ENCODE measurements at regions not wholly inside any gene's neighbourhood (a gene's known extent, or its start where the extent isn't known, plus 50 kb on each side); places are given as distances from the start of the nearest gene placed in this dataset.

GRCh38 chr5:167050568-167051401 lies 1240.7 kb upstream of the WWC1 start:
- H3K4me3 ChIP-seq (ENCODE audit: insufficient read depth, low read depth, low read length) = no peak overlapping the region
- no peak overlapping the region for H3K27ac ChIP-seq (ENCODE audit: insufficient read depth, low read depth, low read length, poor library complexity, severe bottlenecking)
- H3K27me3 ChIP-seq (ENCODE audit: control insufficient read depth, insufficient read depth, low read length, poor library complexity, severe bottlenecking) = no peaks in the 10 kb centered on the region
- H3K4me1 ChIP-seq (ENCODE audit: control insufficient read depth, insufficient read depth, low read length) = no peaks in the 10 kb centered on the region
- H3K9me3 ChIP-seq (ENCODE audit: control insufficient read depth, low read length) = no peaks in the 10 kb centered on the region
- no peaks in the 10 kb centered on the region for H3K36me3 ChIP-seq (ENCODE audit: control insufficient read depth, insufficient read depth, low read length)
- WGBS, 2 experiments = 77 to 80% methylated on average over 8 of the region's 8 CpGs

DNA sequence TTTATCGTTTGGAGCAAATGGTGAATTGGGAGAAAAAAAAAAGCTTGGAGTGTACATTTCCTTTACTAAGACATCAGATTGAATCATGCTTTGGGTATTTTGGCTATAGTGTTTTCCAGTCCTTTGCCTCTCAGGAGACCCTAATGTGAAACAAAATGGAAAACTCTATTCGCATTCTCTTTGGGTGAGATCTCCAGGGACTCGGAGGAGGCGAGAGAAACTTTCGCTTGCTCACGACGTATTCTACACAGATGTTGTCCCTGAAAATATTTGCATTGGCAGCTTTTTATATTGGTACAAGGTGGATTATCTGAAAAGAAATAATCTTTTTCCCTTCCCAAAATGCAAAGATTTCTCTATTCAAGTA lies 1240.1 kb upstream of the WWC1 start:
- Histone ChIP-seq H3K27ac (ENCODE audit: insufficient read depth, low read depth, low read length, poor library complexity, severe bottlenecking) (no peak overlapping the region), H3K4me1 (ENCODE audit: control insufficient read depth, insufficient read depth, low read length) (no peaks in the 10 kb centered on the region), H3K27me3 (ENCODE audit: control insufficient read depth, insufficient read depth, low read length, poor library complexity, severe bottlenecking) (no peaks in the 10 kb centered on the region), H3K9me3 (ENCODE audit: control insufficient read depth, low read length) (no peaks in the 10 kb centered on the region), H3K36me3 (ENCODE audit: control insufficient read depth, insufficient read depth, low read length) (no peaks in the 10 kb centered on the region), H3K4me3 (ENCODE audit: insufficient read depth, low read depth, low read length) (no peak overlapping the region)
- 93 to 96% methylated on average over 7 of the region's 7 CpGs for WGBS, 2 experiments

DNA sequence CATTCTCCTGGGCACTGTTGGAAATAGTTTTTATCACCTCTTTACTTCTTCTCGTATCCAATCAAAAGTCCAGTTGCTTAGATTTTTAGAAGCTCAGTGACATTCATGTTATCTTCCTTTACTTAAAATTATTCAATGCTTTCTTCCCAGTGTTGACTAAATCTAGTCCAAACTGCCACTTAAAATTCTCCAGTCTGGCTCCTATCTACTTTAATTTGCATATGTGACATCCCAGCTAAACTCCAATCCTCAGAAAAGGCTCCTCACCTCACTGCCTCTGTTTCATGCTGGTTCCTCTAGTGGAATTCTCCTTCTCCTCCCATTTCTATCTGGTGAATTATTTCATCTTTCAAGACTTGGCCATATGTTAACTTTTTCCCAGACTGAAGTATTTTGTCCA lies 1238.7 kb upstream of the WWC1 start:
- H3K9me3 ChIP-seq (ENCODE audit: control insufficient read depth, low read length) = no peaks in the 10 kb centered on the region
- H3K4me3 ChIP-seq (ENCODE audit: insufficient read depth, low read depth, low read length) = no peak overlapping the region
- no peaks in the 10 kb centered on the region for H3K36me3 ChIP-seq (ENCODE audit: control insufficient read depth, insufficient read depth, low read length)
- no peaks in the 10 kb centered on the region for H3K27me3 ChIP-seq (ENCODE audit: control insufficient read depth, insufficient read depth, low read length, poor library complexity, severe bottlenecking)
- H3K4me1 ChIP-seq (ENCODE audit: control insufficient read depth, insufficient read depth, low read length) = no peaks in the 10 kb centered on the region
- WGBS, 2 experiments = 91 to 96% methylated on average over 1 of the region's 1 CpG
- H3K27ac ChIP-seq (ENCODE audit: insufficient read depth, low read depth, low read length, poor library complexity, severe bottlenecking) = no peak overlapping the region

DNA sequence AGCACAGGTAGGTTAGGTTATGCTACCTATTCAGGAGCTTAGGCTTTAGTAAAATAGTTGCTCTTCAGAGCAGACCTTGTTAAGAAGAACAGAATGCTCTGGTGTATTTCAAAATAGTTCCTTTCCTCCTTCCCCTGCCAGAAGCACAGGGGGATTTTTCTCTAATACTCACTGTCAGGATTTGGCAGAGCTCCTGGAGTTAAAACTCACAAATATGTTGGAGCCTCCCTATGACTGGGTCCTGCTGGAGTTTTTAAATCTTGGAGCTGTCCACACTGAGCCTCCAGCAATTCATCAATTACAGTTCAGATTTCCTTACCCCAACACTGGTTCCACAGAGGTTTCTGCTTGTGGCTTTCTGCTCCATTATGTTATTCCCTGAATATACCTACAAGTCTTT lies 1233.8 kb upstream of the WWC1 start:
- Histone ChIP-seq H3K9me3 (ENCODE audit: control insufficient read depth, low read length) (no peaks in the 10 kb centered on the region), H3K4me1 (ENCODE audit: control insufficient read depth, insufficient read depth, low read length) (no peaks in the 10 kb centered on the region), H3K36me3 (ENCODE audit: control insufficient read depth, insufficient read depth, low read length) (no peaks in the 10 kb centered on the region), H3K27me3 (ENCODE audit: control insufficient read depth, insufficient read depth, low read length, poor library complexity, severe bottlenecking) (no peaks in the 10 kb centered on the region), H3K27ac (ENCODE audit: insufficient read depth, low read depth, low read length, poor library complexity, severe bottlenecking) (no peak overlapping the region), H3K4me3 (ENCODE audit: insufficient read depth, low read depth, low read length) (no peak overlapping the region)

GRCh38 chr5:167061695-167062094 lies 1229.8 kb upstream of the WWC1 start:
- H3K27ac ChIP-seq (ENCODE audit: insufficient read depth, low read depth, low read length, poor library complexity, severe bottlenecking) = no peak overlapping the region
- H3K4me1 ChIP-seq (ENCODE audit: control insufficient read depth, insufficient read depth, low read length) = peaks cover 22% of the 10 kb centered on the region
- H3K36me3 ChIP-seq (ENCODE audit: control insufficient read depth, insufficient read depth, low read length) = no peaks in the 10 kb centered on the region
- H3K4me3 ChIP-seq (ENCODE audit: insufficient read depth, low read depth, low read length) = no peak overlapping the region
- no peaks in the 10 kb centered on the region for H3K27me3 ChIP-seq (ENCODE audit: control insufficient read depth, insufficient read depth, low read length, poor library complexity, severe bottlenecking)
- WGBS, 2 experiments = 73 to 79% methylated on average over 4 of the region's 4 CpGs
- no peaks in the 10 kb centered on the region for H3K9me3 ChIP-seq (ENCODE audit: control insufficient read depth, low read length)

DNA sequence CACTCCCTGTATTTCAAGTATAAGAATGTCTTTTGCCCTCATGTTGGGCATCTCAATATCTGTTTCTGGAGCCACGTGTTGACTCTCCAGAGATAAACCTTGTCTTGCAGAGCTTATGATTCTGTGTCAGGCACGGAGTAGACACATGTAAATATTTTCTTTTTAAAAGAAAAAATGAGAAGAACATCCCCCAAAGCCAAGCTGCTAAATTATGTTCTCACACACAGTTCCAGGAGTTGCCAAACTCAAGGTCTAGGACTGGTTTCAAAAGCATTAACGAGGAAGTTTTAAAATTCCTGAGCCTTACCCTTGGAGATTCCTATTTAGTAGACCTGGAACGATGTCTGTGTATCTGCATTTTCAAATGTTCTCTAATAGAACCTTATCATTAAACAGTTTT lies 1228.3 kb upstream of the WWC1 start:
- no peak overlapping the region for H3K27ac ChIP-seq (ENCODE audit: insufficient read depth, low read depth, low read length, poor library complexity, severe bottlenecking)
- no peaks in the 10 kb centered on the region for H3K27me3 ChIP-seq (ENCODE audit: control insufficient read depth, insufficient read depth, low read length, poor library complexity, severe bottlenecking)
- H3K9me3 ChIP-seq (ENCODE audit: control insufficient read depth, low read length) = no peaks in the 10 kb centered on the region
- WGBS, 2 experiments = 86 to 94% methylated on average over 4 of the region's 4 CpGs
- H3K4me1 ChIP-seq (ENCODE audit: control insufficient read depth, insufficient read depth, low read length) = peaks cover 22% of the 10 kb centered on the region
- no peak overlapping the region for H3K4me3 ChIP-seq (ENCODE audit: insufficient read depth, low read depth, low read length)
- no peaks in the 10 kb centered on the region for H3K36me3 ChIP-seq (ENCODE audit: control insufficient read depth, insufficient read depth, low read length)

DNA sequence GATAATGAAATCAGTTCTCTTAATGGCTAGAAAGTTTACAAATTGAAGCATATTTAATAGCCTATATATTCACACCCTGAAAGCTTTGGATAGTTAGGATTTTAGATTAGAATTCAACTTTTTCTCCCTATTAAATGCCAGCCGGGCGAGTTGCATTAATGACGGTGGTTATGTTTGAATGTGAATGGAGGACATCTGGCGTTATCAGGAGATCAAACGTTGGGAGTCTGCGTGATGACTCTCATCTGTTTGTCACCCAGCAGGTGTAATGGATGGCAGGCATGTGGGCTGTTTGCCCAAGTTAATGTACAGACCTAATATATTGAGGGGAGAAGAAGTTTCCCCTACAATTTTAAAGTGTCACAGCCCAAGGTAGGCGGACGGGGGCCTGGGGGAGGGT lies 1227.7 kb upstream of the WWC1 start:
- WGBS, 2 experiments = 72 to 77% methylated on average over 8 of the region's 8 CpGs
- H3K9me3 ChIP-seq (ENCODE audit: control insufficient read depth, low read length) = no peaks in the 10 kb centered on the region
- no peak overlapping the region for H3K4me3 ChIP-seq (ENCODE audit: insufficient read depth, low read depth, low read length)
- no peaks in the 10 kb centered on the region for H3K36me3 ChIP-seq (ENCODE audit: control insufficient read depth, insufficient read depth, low read length)
- H3K27ac ChIP-seq (ENCODE audit: insufficient read depth, low read depth, low read length, poor library complexity, severe bottlenecking) = peak overlapping the region; percentile 64
- no peaks in the 10 kb centered on the region for H3K27me3 ChIP-seq (ENCODE audit: control insufficient read depth, insufficient read depth, low read length, poor library complexity, severe bottlenecking)
- H3K4me1 ChIP-seq (ENCODE audit: control insufficient read depth, insufficient read depth, low read length) = peaks cover 22% of the 10 kb centered on the region

DNA sequence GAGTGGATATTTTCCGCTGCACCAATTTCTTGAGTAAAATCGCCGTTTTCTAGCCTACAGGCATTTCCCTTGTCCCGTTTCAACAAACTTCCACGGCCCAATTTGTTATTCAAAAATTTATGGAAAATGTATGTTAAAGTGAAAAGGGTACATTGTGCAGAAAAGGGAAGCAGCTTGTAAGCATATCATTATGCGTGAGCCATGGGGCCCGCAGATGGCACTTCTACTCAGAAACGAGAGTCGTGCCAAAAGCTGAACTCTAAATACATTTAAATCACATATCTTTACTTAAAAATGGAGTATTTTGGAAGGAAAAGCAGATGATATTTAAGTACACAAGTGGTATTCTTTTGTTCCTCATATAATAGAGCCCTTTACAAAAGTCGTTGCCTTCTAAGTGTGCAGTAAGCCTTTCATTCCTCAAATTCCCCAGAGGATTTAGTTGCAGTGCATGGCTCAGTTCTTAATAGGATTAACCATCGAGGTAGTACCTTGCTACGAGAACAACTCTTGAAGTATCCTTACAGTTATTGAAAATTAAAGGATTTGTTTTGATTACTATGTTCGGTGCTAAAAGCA lies 1227.2 kb upstream of the WWC1 start:
- Histone ChIP-seq H3K27me3 (ENCODE audit: control insufficient read depth, insufficient read depth, low read length, poor library complexity, severe bottlenecking) (no peaks in the 10 kb centered on the region), H3K4me1 (ENCODE audit: control insufficient read depth, insufficient read depth, low read length) (peaks cover 22% of the 10 kb centered on the region), H3K9me3 (ENCODE audit: control insufficient read depth, low read length) (no peaks in the 10 kb centered on the region), H3K27ac (ENCODE audit: insufficient read depth, low read depth, low read length, poor library complexity, severe bottlenecking) (peak overlapping the region; percentile 64), H3K4me3 (ENCODE audit: insufficient read depth, low read depth, low read length) (no peak overlapping the region), H3K36me3 (ENCODE audit: control insufficient read depth, insufficient read depth, low read length) (no peaks in the 10 kb centered on the region)
- WGBS, 2 experiments = 62 to 66% methylated on average over 11 to 12 of the region's 13 CpGs

DNA sequence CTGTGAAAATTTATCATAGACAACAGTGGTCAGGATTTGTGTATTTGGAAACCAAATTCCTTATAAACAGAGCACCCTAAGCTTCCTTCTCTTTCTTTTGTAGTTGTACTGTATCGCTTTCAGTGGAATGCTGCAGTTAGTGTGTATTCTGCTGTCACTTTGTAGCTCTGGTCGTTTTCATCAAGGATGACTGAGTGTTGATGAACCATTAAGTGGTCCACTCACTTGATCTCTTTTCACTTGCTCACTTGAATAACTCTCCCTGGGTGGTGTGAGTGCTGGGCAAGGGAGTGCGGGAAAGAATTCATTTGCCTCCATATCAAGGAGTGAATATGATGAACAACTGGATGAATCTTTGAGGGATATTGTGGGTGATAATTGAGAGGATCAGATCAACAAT lies 1225.7 kb upstream of the WWC1 start:
- Histone ChIP-seq H3K4me3 (ENCODE audit: insufficient read depth, low read depth, low read length) (no peak overlapping the region), H3K9me3 (ENCODE audit: control insufficient read depth, low read length) (no peaks in the 10 kb centered on the region), H3K36me3 (ENCODE audit: control insufficient read depth, insufficient read depth, low read length) (no peaks in the 10 kb centered on the region), H3K4me1 (ENCODE audit: control insufficient read depth, insufficient read depth, low read length) (peaks cover 22% of the 10 kb centered on the region), H3K27ac (ENCODE audit: insufficient read depth, low read depth, low read length, poor library complexity, severe bottlenecking) (no peak overlapping the region), H3K27me3 (ENCODE audit: control insufficient read depth, insufficient read depth, low read length, poor library complexity, severe bottlenecking) (no peaks in the 10 kb centered on the region)
- WGBS, 2 experiments = 64 to 65% methylated on average over 3 of the region's 3 CpGs

GRCh38 chr5:167071981-167072610 lies 1219.3 kb upstream of the WWC1 start:
- Histone ChIP-seq H3K27ac (ENCODE audit: insufficient read depth, low read depth, low read length, poor library complexity, severe bottlenecking) (no peak overlapping the region), H3K27me3 (ENCODE audit: control insufficient read depth, insufficient read depth, low read length, poor library complexity, severe bottlenecking) (no peaks in the 10 kb centered on the region), H3K9me3 (ENCODE audit: control insufficient read depth, low read length) (no peaks in the 10 kb centered on the region), H3K4me1 (ENCODE audit: control insufficient read depth, insufficient read depth, low read length) (no peaks in the 10 kb centered on the region), H3K4me3 (ENCODE audit: insufficient read depth, low read depth, low read length) (no peak overlapping the region), H3K36me3 (ENCODE audit: control insufficient read depth, insufficient read depth, low read length) (no peaks in the 10 kb centered on the region)
- 89 to 99% methylated on average over 4 to 5 of the region's 5 CpGs for WGBS, 2 experiments

Measured in ectodermal cell (in vitro differentiated cells).